RWPE2 (cell line): ENCODE measurements at regions not wholly inside any gene's neighbourhood (a gene's known extent, or its start where the extent isn't known, plus 50 kb on each side); places are given as distances from the start of the nearest gene placed in this dataset.

Experiments
- ATAC-seq: fragments of 200-7000 bp; cut with Tn5 transposase; 3 replicates; pipeline ENCODE4 v1.9.1; 2021; ENCODE audit warnings: low read depth
- DNase-seq: peaks from one replicate; pipeline ENCODE4 v3.0.0-alpha.2; 2020; ENCODE audit warnings: low spot score
- H3K27ac ChIP-seq: fragments of 450-650 bp; 2 replicates; pipeline ENCODE4 v1.5.1; 2017; ENCODE audit warnings: mild to moderate bottlenecking; ENCODE audit not compliant: poor library complexity, severe bottlenecking
- H3K27me3 ChIP-seq: fragments of 250-450 bp; sonication (Bioruptor Pico); 2 replicates; pipeline ENCODE4 v1.5.1; 2021; ENCODE audit warnings: mild to moderate bottlenecking, moderate library complexity; ENCODE audit not compliant: insufficient read depth, poor library complexity, severe bottlenecking
- H3K36me3 ChIP-seq: fragments of 250-450 bp; sonication (Bioruptor Pico); 2 replicates; pipeline ENCODE4 v1.5.1; 2020; ENCODE audit warnings: low read depth, mild to moderate bottlenecking, moderate library complexity
- H3K4me1 ChIP-seq: fragments of 250-450 bp; sonication (Bioruptor Pico); 2 replicates; pipeline ENCODE4 v1.5.1; 2021; ENCODE audit warnings: mild to moderate bottlenecking, moderate library complexity; ENCODE audit not compliant: insufficient read depth, poor library complexity, severe bottlenecking
- H3K4me3 ChIP-seq: fragments of 250-450 bp; sonication (Bioruptor Pico); 2 replicates; pipeline ENCODE4 v1.5.1; 2021; ENCODE audit warnings: mild to moderate bottlenecking, moderate library complexity; ENCODE audit not compliant: severe bottlenecking
- H3K9me3 ChIP-seq: fragments of 250-450 bp; sonication (Bioruptor Pico); 2 replicates; pipeline ENCODE4 v1.5.1; 2021; ENCODE audit warnings: mild to moderate bottlenecking, moderate library complexity; ENCODE audit not compliant: severe bottlenecking
- TF ChIP-seq, protein P1 (sequence below): fragments of 450-650 bp; IDR thresholded peaks from one replicate; pipeline ENCODE4 v1.5.1; 2017; ENCODE audit warnings: mild to moderate bottlenecking, moderate library complexity; ENCODE audit not compliant: poor library complexity, severe bottlenecking

DNA sequence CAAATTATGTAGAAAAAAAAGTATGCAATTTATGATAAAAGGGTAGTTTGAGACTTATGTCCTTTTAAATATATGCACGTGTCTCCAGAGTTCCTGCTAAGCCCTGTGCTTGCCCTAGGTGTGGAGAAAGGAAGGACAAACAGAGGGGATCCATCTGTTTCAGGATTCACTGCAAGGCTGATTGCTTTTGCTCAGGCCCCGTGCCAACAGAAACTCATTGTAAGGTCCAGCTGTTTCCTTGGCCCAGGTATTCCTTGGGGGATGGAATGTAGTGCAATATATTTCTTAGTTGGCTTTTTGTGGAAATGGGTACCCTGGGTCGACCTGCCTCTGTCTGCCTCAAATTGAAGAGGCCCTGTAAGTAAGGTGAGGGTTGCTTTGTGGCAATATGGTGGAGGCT is 268.6 kb upstream of the CLINT1 start:
- TF ChIP-seq, protein P1, sequence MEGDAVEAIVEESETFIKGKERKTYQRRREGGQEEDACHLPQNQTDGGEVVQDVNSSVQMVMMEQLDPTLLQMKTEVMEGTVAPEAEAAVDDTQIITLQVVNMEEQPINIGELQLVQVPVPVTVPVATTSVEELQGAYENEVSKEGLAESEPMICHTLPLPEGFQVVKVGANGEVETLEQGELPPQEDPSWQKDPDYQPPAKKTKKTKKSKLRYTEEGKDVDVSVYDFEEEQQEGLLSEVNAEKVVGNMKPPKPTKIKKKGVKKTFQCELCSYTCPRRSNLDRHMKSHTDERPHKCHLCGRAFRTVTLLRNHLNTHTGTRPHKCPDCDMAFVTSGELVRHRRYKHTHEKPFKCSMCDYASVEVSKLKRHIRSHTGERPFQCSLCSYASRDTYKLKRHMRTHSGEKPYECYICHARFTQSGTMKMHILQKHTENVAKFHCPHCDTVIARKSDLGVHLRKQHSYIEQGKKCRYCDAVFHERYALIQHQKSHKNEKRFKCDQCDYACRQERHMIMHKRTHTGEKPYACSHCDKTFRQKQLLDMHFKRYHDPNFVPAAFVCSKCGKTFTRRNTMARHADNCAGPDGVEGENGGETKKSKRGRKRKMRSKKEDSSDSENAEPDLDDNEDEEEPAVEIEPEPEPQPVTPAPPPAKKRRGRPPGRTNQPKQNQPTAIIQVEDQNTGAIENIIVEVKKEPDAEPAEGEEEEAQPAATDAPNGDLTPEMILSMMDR: no peak
- Histone ChIP-seq H3K27me3 (no peaks in the 10 kb centered on the region), H3K27ac (no peak overlapping the region), H3K4me3 (no peak overlapping the region), H3K4me1 (no peaks in the 10 kb centered on the region), H3K9me3 (no peaks in the 10 kb centered on the region), H3K36me3 (no peaks in the 10 kb centered on the region)
- ATAC-seq (no peak), DNase-seq (no peak)

DNA sequence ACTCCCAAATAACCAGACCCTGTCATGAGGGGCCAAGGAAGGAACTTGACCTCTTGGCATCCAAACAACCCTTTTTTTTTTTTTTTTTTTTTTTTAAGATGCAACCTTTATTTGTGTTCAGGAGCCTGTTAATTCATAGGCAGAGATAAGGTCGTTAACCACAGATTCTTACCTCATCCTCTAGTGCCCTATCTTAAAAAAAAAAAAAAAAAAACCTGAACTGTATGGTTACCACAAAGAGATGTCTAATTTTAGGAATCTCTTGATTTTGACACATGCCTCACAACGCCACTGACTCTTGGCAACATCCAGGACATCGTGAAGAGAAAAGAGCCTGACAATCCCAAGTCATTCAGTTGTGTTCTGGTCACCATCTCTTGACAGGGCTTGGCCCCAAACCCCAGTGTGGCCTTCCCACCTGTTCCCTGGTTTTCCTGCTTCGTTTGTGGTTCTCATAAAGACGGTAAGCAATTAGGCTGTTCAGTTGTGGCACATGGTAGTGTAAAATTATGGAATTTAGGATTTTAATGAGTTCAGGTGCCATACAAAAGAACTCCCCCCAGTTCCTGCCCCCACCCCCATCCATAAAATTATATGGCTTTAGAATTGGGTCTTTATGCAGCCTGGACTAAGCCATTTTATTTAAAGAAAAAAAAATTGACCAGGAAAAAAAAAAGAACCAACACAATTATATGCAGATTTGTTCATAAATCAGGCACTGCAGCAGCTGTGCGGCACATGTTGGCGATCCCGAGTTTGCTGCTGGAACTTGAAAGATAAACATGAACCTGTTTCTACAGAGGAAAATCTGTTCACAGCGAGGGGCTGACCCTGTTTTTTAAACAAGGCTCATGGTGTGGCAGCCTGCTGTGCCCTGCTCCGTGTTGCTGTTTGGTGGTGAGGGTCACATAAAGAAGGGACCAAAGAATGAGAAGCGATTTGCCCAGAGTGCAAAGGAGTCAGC is 267.8 kb upstream of the CLINT1 start:
- TF ChIP-seq, protein P1: no peak
- H3K27me3 ChIP-seq: no peaks in the 10 kb centered on the region
- H3K4me1 ChIP-seq: no peaks in the 10 kb centered on the region
- H3K27ac ChIP-seq: no peak overlapping the region
- H3K36me3 ChIP-seq: no peaks in the 10 kb centered on the region
- H3K4me3 ChIP-seq: no peak overlapping the region
- ATAC-seq (no peak), DNase-seq (no peak)
- H3K9me3 ChIP-seq: no peaks in the 10 kb centered on the region

DNA sequence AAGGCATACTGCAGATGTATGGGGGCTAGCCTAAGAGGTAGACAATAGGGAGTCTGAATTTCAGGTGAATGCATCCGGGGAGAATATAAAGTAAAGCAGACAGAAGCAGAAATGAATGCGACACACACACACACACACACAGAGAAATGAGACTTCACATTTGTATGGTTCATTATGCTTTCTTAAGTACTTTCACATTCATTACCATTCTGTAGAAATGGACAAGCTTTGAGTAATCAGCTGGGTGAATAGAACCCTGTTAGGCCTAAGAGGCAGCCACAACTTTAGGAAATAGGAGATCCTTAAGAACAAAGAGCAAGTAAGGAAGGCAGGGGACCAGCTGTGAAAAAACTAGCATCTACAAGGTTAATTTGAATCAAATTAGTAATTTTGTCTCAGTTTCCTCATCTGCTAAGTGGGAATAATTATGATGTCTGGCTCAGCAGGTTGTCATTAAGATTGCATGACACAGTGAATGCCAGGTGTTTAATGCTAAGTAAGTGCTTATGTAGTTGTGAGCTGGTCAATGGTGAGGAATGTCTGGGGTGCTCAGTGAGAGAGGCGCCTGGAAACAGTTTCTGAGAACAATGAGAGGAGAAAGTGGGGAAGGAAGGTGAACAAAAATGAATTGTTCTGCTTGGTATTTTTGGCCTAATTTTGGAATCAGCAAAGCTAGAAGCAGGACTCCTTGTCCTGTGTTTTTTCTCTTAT is 265.8 kb upstream of the CLINT1 start:
- no peaks in the 10 kb centered on the region for H3K9me3 ChIP-seq
- peaks cover 2% of the 10 kb centered on the region for H3K4me1 ChIP-seq
- no peak overlapping the region for H3K27ac ChIP-seq
- H3K4me3 ChIP-seq: no peak overlapping the region
- TF ChIP-seq, protein P1: no peak
- H3K27me3 ChIP-seq: no peaks in the 10 kb centered on the region
- DNase-seq (no peak), ATAC-seq (no peak)
- H3K36me3 ChIP-seq: no peaks in the 10 kb centered on the region

DNA sequence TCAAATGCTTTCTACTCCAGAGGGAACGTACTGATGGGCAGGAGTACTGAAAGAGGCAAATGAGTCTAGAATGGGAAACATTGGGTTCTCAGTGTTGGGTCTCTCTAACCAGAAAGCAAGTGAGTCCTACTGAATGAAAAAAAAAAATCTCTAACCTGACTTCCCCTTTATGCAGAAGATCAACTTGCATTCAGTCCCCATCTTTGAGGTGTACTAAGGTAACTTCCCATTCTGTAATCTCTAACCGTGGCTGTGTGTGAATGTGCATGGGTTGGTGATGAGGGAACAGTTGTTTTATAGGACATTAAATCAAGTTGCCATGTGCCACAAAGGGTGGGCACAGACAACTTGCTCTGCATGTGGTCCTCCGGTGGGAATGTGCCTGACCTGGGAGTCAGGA is 264.6 kb upstream of the CLINT1 start:
- Histone ChIP-seq H3K4me1 (peaks cover 2% of the 10 kb centered on the region), H3K27ac (no peak overlapping the region), H3K9me3 (no peaks in the 10 kb centered on the region), H3K27me3 (no peaks in the 10 kb centered on the region), H3K4me3 (no peak overlapping the region), H3K36me3 (no peaks in the 10 kb centered on the region)
- TF ChIP-seq, protein P1: no peak
- no peak for DNase-seq
- ATAC-seq: no peak

DNA sequence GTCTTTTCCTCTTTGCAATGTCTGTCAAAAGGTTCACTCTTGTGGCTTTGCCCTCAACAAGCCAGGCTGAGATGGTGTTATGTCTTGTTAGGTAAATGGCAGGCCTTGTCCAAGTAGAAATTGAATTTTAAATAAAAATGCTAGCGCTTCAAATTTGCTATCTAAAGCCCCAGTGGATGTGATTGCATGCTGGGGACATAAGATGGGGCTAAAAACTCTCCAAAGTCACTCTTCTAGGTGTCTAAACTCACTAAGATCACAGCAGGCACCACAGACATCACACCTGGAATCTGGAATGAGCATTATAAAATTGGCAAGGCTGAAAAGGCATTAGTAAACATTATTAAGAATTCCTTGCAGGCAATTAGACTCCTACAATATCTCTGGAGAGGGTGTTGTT is 262.7 kb upstream of the CLINT1 start:
- Histone ChIP-seq H3K27me3 (no peaks in the 10 kb centered on the region), H3K36me3 (no peaks in the 10 kb centered on the region), H3K4me3 (no peak overlapping the region), H3K4me1 (peaks cover 2% of the 10 kb centered on the region), H3K27ac (no peak overlapping the region), H3K9me3 (no peaks in the 10 kb centered on the region)
- TF ChIP-seq, protein P1: no peak
- ATAC-seq (no peak), DNase-seq (no peak)
